ENCODE measurements at regions not wholly inside any gene's neighbourhood (a gene's known extent, or its start where the extent isn't known, plus 50 kb on each side); places are given as distances from the start of the nearest gene placed in this dataset.
"Not testable (repeated sequence)": the region's sequence is repeated elsewhere in the genome, so short reads cannot be mapped to it uniquely, and the experiment has no call there.

DNA sequence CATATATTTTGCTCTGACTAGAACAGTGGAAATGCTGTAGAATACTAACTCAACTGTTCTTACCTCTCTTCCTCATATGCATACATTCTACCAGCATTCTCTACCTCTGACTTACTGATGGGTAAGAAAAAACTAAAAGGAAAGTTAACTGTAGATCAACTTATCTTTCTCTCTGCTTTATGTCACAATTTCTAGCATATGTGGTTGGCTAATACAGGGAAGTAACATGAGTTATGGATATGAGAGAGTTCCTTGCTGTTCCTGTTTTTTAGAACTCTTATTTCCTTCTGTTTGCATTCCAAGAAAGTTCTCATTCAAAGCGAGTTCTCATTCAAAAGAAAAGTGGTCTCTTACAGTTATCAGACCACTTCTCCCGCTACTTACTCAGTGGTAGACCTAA is 226.8 kb upstream of the SGK1 start:
- no peak for DNase-seq

- no peak for DNase-seq
These were observed 225.2 kb upstream of the SGK1 start for GRCh38 chr6:134543128-134543527.

GRCh38 chr6:134541001-134541400 is 223.1 kb upstream of the SGK1 start:
- DNase-seq = no peak

DNA sequence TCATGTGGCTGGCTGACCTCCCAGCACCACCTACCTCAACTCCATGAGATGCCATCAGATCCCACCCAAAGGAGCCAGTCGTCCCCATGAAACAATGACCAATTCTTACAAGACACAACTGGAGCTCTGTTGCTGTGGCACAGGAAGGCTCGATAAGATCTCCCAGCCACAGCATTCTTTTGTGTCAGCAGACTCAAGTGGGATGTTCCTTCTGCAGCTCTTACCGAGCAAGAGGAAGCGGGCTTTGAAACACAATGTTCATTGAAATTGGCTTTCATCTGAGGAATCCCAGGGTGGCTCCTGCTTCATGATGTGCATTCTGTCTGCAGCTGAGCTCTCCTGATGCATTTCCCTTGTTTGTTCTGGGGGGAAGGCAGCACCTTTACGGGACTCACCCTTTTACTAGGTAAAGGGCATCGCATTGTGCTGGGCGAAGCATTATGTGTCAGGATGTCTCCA is 222.0 kb upstream of the SGK1 start:
- no peak for DNase-seq

GRCh38 chr6:134537765-134538164 is 219.9 kb upstream of the SGK1 start:
- DNase-seq = not testable (repeated sequence)

DNA sequence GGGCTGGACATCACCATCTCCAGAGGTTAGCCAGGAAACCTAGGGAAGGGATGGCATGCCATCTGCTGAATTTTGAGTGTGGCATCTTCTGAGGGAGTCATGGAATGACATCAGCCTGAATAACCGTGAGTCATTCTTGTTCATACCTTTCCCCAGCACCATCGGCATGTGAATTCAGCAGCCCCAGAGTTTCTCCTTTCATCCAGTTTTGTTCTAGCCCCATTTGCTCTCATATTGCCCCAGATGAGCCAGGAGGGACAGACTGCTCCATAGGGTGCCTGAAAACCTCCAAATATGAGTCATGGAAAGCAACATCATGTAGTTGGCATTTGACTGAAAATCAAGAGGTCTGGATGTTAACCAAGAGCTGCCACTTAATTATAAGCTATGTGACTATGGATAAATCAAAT is 219.2 kb upstream of the SGK1 start:
- DNase-seq = no peak

DNA sequence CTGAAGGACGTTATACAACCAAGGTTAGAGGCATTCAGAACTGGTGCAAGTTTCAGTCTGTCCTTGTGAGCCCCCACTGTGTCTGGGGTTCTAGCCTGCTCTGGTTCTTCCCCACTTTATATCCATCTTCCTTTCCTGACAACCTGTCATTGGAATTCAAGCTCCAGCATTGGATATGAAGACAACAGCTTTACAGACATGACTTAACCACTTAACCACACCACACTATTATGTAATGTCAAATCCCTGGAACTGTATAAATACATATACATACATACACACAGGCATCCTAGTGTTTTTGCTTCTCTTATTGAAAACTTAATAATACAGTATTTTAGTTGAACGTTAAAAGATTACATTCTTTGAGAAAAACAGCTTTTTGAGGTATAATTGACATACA is 217.9 kb upstream of the SGK1 start:
- DNase-seq = no peak

DNA sequence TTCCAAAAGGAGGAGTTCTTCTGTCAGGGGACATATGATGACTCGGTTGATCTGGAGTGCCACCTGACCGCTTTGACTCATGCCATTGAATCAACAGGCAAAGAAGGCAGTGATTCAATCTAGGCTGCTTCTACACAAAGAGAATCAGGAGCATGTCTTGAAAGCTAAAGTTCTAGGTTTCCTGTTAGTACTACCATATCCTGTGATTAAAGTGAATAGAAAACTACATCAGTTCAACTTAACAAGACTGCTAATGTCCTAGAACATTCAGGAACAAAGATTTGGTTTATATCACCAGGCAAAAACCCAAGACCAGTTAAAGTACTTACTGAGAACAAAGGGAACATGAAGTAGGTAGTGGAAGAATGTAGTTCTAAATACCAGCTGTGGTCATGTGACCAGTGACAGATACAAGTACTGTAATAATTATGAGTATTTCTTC is 216.8 kb upstream of the SGK1 start:
- DNase-seq = no peak

DNA sequence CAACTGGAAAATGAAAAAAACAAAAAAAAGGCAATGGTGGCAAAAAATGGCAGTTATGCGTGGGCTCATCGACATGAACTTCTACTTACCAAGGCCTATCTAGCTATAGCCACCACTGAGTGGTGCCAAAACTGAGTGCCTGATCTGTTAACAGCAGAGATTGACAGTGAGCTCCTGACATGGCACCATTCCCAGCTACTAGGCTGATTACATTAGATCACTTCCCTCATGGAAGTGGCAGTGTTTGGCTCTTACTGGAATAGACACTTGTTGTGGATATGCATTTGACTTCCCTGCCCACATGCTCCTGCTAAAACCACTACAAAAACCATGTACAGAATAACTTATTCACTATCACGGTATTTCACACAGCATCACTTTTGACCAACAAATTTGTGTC is 216.1 kb upstream of the SGK1 start:
- DNase-seq = no peak

DNA sequence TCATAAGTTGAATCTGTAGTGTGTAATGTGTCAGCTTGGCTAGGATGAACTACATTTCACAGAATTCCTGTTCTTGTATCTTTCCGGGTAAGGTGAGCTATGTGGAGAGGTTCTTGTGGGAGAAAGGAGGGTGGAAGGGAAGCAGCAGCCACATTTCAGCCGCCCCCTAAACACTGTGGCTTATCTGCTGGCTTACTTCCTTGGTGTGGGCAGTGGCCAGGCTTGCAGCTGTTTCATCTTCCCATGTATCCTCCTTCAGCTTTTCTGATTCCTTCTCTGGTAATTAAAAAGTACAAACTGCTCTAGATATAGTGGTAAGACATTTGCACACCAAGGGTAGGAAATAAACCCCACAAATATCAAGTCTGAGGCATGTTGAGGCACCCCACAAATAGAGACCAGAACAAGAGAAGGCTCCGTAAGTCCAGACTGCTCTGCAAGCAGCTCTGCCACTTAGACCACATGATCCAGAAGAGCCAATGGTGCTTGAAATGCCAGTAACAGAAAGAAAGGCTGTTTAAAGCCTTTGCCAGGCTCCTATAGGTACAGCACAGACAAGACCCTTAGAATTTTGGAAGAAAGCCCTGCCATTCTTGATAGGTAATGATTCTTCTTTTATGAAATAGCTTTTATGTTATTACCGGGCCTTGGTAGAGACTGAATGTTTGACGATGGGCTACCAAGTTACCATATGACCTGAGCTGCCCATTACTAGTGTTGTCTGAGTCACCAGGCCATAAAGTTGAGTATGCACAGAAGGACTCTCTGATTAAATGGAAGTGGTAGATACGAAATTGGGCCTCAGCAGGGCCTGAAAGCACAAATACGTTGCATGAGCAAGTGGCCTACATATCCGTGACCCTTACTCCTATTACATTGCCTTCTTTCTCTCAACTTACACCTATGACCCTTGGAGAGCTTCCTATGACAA is 215.0 kb upstream of the SGK1 start:
- DNase-seq = no peak

GRCh38 chr6:134531611-134532010 is 213.7 kb upstream of the SGK1 start:
- DNase-seq = no peak

DNA sequence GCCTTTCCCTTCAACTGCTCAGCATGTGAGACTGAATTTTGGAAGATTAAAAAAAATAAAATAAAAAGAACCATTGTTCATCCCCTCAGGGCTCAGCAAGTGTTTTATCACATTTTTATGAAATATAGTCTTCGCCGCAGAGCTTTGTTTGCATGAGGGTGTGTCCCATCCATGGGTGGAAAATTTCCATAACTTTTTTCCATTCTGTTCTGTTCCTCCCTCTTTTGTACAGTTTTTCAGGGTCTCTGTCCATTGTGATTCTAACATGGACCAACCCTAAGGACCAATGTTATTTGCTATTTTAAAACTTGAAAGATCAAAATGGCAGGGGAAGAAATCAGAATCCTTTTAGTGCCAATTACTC is 213.3 kb upstream of the SGK1 start:
- DNase-seq = no peak

DNA sequence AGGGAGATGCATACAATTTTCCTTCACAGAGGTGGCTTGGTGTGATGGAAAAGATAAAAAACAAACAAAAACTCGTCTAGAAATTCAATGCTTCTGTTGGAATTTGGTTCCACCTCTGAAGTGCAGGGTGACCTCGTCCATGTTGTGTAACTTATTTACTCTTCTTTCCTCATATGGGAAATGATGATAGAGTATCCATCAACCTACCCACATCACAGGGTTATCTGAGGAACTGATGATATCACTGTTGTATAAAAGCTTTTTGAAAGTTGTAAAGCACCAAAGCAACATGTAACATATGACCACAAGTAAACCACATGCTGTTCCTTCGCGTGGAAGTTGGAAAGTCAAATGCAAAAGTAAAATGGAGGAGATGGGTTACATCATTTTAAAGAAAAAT is 212.0 kb upstream of the SGK1 start:
- peak; percentile 46 for DNase-seq

DNA sequence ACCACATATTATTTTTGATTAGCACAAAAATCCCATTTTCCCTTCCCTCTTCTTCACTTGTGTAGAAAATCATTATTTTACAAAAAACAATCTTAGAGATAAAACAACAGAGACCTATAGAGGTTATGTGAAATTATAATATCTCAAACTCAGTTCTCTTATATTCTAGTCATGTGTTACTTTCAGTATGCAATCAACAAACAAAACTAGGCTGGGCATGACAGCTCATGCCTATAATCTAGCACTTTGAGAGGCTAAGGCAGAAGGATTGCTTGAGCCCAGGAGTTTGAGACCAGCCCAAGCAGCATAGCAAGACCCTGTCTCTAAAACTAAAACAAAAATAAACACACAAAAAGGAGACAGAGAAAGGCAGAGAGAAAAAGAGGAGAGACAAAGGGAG is 211.4 kb upstream of the SGK1 start:
- no peak for DNase-seq

DNA sequence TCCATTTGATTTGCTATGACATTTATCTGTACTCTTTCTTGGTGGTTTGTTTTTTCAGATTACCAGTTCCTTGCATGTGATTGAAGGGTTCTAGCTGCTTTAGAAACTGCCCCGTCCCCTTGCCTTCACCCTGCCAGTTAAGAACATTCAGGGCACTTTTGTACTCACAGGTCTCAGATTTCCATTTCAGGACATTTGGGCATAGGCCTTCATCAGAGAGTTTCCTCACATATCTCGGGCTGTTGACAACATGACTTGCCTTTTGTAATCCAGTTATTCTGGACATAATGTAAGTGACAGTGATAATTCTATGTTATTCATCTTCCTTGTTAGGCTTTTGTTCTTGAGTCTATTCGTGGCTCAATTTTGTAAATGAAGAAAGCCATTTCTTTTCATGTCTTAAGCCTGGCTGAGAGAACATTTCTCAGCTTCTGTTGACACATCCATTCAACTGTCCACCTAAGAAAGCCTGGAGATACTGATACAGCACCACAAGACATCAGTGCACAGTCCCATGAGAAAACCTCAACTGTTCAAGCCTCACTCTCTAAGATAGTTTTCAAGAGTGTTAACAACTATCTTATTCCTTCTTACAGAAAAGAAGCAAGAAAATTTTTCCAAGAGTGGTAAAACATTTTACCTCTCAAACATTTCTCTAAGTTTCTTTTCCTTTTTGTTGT is 209.3 kb upstream of the SGK1 start:
- no peak for DNase-seq

DNA sequence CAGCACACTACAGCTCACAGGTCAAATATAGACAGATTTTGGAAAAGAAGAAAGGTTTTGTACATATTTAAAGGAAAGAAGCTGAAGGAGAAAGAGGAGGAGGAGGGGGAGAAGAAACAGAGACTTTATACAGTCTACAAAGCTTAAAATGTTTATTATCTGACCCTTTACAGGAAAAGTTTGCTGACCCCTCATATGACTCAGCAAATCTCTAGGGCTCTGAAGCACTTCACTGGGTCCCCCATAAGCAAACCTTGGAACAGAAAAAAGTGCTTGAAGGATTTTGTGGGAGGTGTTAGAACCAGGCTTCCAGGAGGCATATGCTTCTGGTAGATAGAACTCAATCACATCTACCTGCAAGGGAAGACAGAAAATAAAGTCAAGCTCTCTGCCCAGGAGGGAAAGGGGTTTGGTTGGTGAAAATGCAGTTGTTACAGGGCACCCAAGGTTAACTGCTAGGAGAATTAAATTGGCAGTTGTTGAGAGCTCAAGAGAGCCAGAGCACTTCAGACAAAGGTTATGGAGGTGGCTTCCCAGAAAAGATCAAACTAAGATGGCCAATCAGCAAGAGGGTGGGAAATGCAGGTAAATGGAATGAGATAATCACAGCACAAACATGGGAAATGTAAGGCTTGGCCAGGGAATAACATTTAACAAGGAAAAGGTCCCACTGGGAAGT is 207.4 kb upstream of the SGK1 start:
- DNase-seq = no peak

DNA sequence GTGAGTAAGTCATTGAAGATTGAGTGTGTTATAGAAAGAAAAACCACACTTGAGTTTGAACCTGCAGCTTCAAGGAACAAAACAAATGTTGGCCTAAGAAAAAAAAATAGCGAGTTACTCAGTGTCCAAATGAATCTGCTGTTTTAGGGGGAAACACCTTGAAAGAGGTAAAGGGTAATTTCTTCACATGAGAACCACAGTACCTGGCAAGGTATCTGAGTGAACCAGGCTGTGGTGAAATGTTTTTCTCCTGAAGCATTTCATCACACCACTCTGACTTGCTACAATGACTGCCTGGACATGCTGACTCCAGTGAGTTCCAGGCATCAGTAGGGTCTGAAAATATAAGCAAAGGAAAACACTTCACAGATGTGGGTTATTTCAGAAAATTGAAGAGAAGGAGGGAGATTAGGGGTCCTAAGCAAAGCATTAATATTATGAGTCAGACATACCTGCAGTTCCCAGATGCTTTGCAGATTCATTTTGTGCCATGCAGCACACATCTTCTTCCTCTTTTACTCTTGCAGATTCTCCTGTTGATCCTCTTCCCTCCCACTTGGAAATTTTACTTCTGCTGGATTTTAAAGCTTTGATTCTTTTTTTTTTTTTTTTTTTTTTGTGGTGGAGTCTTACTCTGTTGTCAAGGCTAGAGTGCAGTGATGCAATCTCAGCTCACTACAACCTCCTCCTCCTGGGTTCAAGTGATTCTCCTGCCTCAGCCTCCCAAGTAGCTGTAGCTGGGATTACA is 206.2 kb upstream of the SGK1 start:
- DNase-seq = no peak

GRCh38 chr6:134523051-134523450 is 205.1 kb upstream of the SGK1 start:
- no peak for DNase-seq

DNA sequence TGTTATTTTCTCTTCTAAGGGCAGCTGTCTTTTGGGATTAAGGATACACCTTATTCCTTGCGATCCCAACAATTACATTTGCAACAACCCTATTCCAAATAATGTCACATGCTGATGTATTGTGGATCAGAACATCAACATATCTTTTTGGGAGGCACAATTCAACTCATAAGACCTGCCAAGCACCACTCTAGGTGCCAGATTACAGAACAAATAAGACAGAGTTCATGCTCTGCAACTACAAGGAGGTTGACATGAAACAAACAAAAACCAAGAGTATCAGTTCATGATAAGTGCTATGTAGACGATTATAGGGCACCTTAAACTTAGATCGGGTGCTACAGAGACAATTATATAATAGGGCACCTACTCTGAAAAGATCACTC is 203.2 kb upstream of the SGK1 start:
- no peak for DNase-seq

DNA sequence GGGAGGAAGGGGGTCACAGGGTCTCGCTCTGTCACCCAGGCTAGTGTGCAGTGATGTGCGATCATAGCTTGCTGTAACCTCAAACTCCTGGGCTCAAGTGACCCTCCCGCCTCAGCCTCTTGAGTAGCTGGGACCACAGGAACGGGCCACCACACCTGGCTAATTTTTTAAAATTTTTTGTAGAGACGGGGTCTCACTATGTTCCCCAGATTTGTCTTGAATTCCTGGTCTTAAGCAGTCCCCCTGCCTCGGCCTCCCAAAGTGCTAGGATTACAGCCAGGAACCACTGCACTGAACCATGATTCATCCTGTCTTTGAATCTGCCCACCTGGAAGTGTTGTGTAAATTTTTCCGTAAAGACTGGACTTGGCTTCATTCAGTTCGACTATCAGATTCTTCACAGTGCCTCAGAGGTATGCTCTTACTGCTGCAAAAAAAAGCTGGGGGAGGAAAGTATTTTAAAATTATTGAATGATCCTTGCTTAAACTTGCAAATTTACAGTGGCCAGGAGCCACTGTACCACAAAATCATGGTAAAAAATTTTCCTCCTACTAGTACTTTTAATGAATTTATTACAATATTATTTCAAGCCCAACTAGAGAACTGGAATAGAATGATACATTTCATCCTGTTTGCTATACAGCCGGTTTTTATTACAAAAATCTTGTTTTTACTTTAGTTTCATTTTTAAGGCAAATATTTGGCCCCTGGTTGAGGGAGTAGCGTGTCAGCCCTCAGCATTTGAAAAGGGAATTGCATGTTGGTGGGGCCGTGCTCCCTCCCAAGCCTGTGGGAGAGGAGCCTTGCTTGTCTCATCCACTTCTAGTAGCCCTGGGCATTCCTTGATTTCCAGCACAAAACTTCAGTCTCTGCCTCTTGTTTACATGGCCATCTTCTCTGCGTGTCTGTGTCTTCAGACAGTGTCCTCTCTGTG is 202.5 kb upstream of the SGK1 start:
- DNase-seq = no peak

DNA sequence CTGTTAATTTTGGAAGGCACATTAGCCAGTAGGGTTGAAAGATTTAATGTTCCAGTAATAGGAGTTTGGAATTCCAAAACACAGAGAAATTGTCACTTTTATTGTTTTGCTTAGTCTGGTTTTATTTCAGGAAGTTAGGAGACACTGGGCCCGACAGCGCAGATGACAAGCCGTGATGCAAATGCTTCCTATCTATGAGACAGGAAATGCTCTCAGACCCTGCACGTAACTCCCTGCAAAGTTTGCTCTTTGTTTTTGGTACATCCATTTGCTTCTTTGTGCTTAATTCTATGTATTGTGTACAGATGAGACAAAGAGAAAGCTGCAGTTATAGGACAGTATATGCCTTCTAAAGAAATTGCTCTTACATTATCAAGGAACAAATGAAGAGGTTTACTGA is 201.6 kb upstream of the SGK1 start:
- DNase-seq = peak; percentile 52

DNA sequence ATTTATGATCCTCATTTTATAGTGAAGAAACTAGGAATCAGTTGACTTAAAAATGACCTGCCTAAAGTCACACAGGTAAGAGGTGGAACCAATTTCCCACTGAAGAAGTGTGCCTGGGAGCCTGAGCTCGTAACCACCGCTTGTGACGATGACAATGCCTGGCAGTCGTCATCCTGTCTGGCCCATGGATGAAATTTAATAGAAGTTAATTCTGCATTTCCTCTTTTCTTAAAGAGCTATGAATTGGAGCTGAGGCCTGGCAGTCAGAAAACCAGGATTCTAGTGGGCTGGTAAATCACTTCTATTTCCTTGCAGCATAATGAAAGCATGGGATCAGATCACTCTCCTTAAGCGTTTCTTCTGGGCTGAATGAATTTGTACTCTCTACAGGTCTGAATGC is 200.0 kb upstream of the SGK1 start:
- no peak for DNase-seq

All from CD4-positive, alpha-beta T cell treated with Interleukin-21 for 1 hour (primary cell).